ENCODE measurements at regions not wholly inside any gene's neighbourhood (a gene's known extent, or its start where the extent isn't known, plus 50 kb on each side); places are given as distances from the start of the nearest gene placed in this dataset.

- Histone ChIP-seq H3K27ac (no peak overlapping the region), H3K9me3 (no peaks in the 10 kb centered on the region), H3K4me3 (no peak overlapping the region), H3K4me1 (peaks cover 0 to 7% (median 5%) of the 10 kb centered on the region in 3 donors), H3K27me3 (no peaks in the 10 kb centered on the region), H3K36me3 (no peaks in the 10 kb centered on the region)
- ATAC-seq = no peak
- no peak for FAIRE-seq
- 81 to 86% methylated on average over 6 of the region's 6 CpGs for WGBS, 2 donors
- TF ChIP-seq CTCF (IDR thresholded peaks at IDR 0.05) = no peak
- DNase-seq = no peak
- intact Hi-C loops (cut with DNase I) = no loop called here
These were observed 200.3 kb upstream of the PFN2 start for GRCh38 chr3:150170852-150171520.

- H3K27me3 ChIP-seq = no peaks in the 10 kb centered on the region
- no peak for TF ChIP-seq CTCF (IDR thresholded peaks at IDR 0.05)
- no peak for FAIRE-seq
- no peak overlapping the region for H3K4me3 ChIP-seq
- no peak for ATAC-seq
- WGBS, 2 donors = 66 to 75% methylated on average over 5 of the region's 5 CpGs
- H3K36me3 ChIP-seq = no peaks in the 10 kb centered on the region
- intact Hi-C loops (cut with DNase I) = no loop called here
- peak overlapping the region in 1 of 4 donors; percentile 24 for H3K27ac ChIP-seq
- H3K9me3 ChIP-seq = no peaks in the 10 kb centered on the region
- DNase-seq = no peak
- H3K4me1 ChIP-seq = peaks cover 0 to 7% (median 5%) of the 10 kb centered on the region in 3 donors
These were observed 198.7 kb upstream of the PFN2 start for GRCh38 chr3:150169330-150169940.

- H3K27ac ChIP-seq = peak overlapping the region in 1 of 4 donors; percentile 24
These were observed 198.0 kb upstream of the PFN2 start for GRCh38 chr3:150168698-150169097.

GRCh38 chr3:150165396-150166094 is 194.8 kb upstream of the PFN2 start:
- no peak overlapping the region for H3K27ac ChIP-seq
- intact Hi-C loops (cut with DNase I) = no loop called here
- H3K27me3 ChIP-seq = no peaks in the 10 kb centered on the region
- H3K36me3 ChIP-seq = no peaks in the 10 kb centered on the region
- peaks cover 0 to 7% (median 5%) of the 10 kb centered on the region in 3 donors for H3K4me1 ChIP-seq
- FAIRE-seq (no peak), ATAC-seq (no peak), DNase-seq (no peak)
- TF ChIP-seq CTCF (IDR thresholded peaks at IDR 0.05) = no peak
- H3K4me3 ChIP-seq = no peak overlapping the region
- H3K9me3 ChIP-seq = no peaks in the 10 kb centered on the region

More at GRCh38 chr3:150168698-150169097, 198.0 kb upstream of the PFN2 start:
- H3K4me3 ChIP-seq = no peak overlapping the region
- ATAC-seq (peak; percentile 84 to 94 (median 93)), DNase-seq (peak in 4 of 6 donors; percentile 40 to 57 (median 54)), FAIRE-seq (no peak)
- no peaks in the 10 kb centered on the region for H3K36me3 ChIP-seq
- no peaks in the 10 kb centered on the region for H3K27me3 ChIP-seq
- WGBS, 2 donors = 21 to 23% methylated on average over 2 of the region's 2 CpGs
- TF ChIP-seq CTCF (IDR thresholded peaks at IDR 0.05) = no peak
- intact Hi-C loops (cut with DNase I) = no loop called here
- no peaks in the 10 kb centered on the region for H3K9me3 ChIP-seq
- H3K4me1 ChIP-seq = peaks cover 0 to 7% (median 5%) of the 10 kb centered on the region in 3 donors
